ENCODE measurements at regions not wholly inside any gene's neighbourhood (a gene's known extent, or its start where the extent isn't known, plus 50 kb on each side); places are given as distances from the start of the nearest gene placed in this dataset.

DNA sequence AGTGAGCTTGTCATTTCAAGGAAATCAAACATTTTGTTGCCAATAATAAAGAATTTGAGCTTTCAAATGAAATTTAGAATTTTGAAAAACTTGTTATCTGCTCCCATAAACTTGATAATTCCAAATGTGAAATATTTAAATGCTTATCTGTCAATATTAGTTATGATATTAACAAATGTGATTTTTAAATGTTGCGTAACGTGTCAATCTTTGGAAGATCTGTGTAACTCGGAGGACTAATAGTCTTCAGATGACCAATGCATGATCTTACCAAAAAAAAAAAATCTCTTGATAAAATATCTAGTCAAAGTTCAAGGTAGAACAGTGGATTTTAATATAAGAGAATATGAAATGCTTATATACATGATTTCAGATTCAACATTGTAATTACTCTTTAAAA lies 274.5 kb upstream of the HSF2 start:
- DNase-seq (ENCODE audit: low read depth) = no peak

GRCh38 chr6:122126894-122127293 lies 272.6 kb upstream of the HSF2 start:
- DNase-seq (ENCODE audit: low read depth) = no peak

GRCh38 chr6:122128445-122128844 lies 271.0 kb upstream of the HSF2 start:
- no peak for DNase-seq (ENCODE audit: low read depth)

DNA sequence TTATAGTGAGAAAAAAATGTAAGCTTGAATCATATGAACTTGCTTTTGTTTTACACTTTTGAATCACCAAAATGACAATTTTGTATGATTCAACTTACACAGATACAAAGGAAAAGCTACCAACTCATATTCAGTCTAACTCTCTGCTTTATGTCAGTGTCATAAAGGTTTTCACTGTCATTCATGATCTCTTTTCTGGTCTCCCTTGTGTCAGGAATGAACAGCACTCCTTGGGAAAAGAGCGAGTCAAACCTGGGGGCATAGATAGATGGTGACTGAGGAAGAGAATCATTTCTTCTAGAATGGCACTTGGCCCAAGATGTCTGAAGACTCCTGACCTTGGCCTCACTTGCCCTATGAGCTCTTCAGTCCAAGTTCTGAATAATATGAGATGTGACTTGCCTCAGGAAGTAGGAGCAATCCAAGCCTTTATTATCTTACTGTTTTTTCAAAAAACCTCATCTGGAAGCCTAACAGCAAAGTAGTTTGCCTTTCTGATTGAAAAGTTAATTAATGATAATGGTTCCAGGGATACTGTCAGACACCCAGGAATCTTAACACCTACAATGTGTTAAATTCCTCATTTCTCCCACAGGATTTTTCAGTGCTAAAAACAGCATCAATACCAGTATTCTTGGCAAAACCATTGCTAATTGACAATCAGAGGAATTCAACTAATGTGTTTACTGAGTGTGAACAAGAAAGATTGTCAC lies 270.0 kb upstream of the HSF2 start:
- no peak for DNase-seq (ENCODE audit: low read depth)

DNA sequence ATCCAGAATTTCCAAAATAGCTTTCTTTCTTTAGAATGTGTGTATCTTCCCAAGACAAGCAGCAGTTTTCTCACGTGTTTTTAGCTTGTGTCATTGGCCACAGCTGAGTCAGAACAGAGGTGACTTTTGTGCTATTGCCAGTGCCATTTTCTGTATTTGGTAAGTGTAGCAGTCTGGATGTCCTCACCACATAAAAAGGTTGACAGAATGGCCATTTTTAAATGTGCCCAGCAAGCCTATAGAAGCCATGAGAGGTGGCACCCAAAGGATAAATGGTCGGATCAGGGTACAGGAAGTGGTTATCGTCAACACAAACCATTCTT lies 269.5 kb upstream of the HSF2 start:
- no peak for DNase-seq (ENCODE audit: low read depth)

DNA sequence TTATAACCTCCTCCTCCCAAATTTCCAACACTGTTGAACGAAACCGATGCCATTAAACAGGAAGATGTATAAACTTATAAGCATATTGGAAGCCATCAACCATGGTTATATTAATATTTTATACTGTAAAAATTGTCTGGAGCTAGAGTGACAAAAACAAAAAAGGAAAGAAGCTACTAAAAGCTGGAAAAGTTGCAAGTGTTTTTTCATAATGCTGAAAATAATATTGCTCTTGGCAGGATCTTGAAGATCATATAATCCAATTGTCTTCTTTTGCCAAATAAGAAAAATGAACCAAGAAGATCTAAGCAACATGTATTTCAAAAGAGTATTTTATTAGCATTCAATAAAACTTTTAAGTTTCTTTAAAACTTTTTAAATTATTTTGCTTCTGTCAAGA lies 268.9 kb upstream of the HSF2 start:
- no peak for DNase-seq (ENCODE audit: low read depth)

DNA sequence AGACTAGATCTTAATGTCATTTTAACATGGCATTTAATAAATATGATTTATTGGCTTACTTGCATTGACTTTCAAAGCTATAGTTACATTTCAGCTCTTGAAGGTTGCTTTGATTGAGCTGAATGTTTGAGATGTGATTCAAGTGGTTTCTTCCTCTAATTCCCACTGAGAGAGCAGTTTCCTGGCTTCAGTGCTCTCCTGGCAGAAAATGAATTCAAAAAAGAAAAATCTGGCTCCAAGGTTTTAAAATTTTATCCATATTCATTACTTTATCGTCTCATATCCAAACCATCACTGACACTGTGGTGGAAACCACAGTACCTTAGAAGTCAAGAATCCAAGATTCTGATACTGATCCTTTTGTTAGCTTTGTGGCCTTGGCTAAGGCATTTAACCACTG lies 263.1 kb upstream of the HSF2 start:
- DNase-seq (ENCODE audit: low read depth) = no peak

GRCh38 chr6:122140031-122140430 lies 259.4 kb upstream of the HSF2 start:
- no peak for DNase-seq (ENCODE audit: low read depth)

DNA sequence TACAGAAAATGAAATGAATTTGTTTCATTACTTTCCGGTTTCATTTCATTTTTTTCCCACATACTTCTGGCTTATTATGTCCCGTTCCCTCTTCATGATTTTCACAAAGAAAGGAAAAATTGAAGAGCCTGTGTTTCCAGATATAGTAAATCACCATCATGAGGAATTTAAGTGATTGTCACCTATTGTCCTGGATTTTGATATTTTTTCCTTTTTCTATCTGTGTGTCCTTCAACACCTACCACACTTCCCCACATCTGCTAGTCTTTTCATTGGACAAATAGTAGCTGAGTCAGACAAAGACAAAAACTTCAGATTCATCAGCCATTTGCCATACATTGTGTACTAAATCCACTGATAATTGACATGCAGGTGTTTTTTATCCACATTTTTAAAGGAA lies 258.2 kb upstream of the HSF2 start:
- no peak for DNase-seq (ENCODE audit: low read depth)

- DNase-seq (ENCODE audit: low read depth) = no peak
These were observed 255.4 kb upstream of the HSF2 start for GRCh38 chr6:122143813-122144601.

DNA sequence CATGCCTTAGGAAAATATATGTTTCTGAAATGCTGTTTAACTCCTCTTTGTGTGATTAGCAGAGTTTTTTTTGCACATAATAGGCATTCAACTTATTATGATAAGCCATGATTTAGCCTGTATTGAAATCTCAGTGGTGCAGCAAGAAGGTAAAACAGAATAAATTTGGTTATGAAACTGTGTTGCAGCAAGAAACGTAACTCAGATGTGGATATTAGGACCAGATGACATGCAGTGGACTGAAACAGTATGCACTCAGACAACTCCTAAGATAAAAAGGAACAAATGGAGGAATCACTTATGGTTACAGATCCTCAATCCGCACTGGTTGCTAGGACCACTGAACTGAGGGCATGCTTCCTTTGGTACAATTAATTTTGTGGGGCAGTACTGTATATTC lies 254.2 kb upstream of the HSF2 start:
- no peak for DNase-seq (ENCODE audit: low read depth)

GRCh38 chr6:122145741-122146240 lies 253.7 kb upstream of the HSF2 start:
- DNase-seq (ENCODE audit: low read depth) = no peak

DNA sequence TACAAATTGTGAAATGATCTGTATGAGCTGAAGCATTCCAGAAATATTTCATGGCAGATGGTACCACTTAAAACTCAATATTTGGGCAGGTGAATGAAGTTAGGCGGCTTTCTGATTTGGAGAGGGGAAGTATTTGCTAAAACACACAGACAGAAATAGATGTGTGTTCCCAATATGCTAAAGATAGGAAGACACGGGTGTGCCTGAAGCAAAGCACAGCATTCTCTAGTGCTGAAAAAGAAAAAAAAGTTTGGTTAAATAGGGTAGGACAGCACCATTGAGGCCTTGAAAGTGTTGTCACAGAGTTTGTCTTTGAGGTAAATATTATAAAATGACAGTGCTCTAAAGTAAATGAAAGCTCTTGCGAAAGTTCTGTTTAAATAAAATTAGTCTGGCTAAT lies 252.2 kb upstream of the HSF2 start:
- DNase-seq (ENCODE audit: low read depth) = no peak

DNA sequence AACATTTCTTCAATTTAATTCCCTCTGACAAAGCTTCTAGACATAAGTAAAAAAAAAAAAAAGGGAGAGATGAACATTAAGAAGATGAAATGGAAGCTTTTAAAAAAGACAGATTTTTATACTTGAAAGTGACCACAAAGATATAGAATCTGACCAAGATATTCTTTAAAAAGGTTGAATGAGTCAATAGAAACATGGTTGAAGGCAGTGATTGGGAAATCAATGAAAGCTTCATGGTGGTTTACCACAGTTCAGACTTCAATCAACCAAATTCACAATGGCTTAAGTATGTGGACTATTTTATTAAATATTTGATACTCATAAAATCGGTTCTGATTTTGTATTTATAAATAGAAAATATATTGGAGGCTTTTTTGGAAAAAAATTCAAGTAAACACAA lies 248.4 kb upstream of the HSF2 start:
- DNase-seq (ENCODE audit: low read depth) = no peak

DNA sequence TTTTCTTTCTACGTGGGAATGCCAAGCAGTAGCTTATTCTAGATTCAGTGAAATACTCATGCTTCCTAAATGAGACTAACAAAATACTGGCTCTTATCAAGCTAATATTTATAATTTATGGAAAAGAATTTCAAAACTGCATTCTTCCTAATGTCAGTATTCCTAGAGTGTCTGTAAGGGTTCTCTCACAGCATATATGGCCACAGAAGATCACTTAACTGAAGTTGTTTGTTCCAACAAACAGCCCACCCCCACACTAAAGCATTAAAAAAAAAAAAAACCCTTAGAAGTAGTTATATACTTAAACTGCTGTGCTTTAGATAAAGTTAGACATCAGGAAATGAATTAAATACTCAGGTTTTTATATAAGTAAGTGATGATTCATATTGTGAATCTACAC lies 247.7 kb upstream of the HSF2 start:
- DNase-seq (ENCODE audit: low read depth) = no peak

DNA sequence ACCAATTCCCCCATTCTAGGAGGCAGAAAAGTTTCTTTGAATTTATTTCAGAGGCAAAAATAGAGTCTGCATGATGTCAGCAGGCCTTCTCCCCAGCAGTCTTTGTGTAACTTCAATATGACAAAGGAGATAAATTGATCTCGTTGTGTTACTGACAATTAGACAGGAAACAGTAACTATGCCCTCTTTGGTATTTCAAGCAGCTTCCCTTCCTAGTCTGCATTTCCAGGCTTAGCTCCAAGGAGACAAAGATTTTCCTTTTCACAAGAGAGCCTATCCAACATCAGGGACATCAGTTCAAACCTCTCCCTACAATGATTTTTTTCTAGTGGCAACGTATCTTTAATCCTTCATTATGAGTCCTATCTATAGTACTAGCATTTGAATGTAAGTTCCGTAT lies 245.9 kb upstream of the HSF2 start:
- no peak for DNase-seq (ENCODE audit: low read depth)

- DNase-seq (ENCODE audit: low read depth) = no peak
These were observed 245.3 kb upstream of the HSF2 start for GRCh38 chr6:122154155-122154554.

GRCh38 chr6:122154912-122155575 lies 244.4 kb upstream of the HSF2 start:
- no peak for DNase-seq (ENCODE audit: low read depth)

DNA sequence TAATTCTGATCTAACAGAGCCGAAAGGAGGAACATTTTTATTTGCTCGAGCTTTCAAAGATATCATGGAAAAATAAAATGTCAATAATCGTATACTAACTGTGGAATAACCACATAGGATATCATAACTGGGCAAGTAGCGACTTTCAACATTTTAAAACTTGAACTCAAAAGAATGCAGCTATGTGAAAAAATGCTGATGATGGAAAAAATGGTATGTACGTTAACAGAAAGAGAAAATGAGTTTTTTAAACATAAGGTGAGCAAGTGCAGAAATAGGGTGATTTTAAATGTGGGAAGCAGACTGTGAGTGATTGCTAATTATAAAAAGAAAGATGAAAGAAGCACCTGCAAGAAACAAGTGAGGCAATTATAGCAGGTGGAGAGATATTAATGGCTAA lies 238.3 kb upstream of the HSF2 start:
- no peak for DNase-seq (ENCODE audit: low read depth)

- no peak for DNase-seq (ENCODE audit: low read depth)
These were observed 234.4 kb upstream of the HSF2 start for GRCh38 chr6:122165014-122165413.

GRCh38 chr6:122170274-122170673 lies 229.2 kb upstream of the HSF2 start:
- DNase-seq (ENCODE audit: low read depth) = no peak

DNA sequence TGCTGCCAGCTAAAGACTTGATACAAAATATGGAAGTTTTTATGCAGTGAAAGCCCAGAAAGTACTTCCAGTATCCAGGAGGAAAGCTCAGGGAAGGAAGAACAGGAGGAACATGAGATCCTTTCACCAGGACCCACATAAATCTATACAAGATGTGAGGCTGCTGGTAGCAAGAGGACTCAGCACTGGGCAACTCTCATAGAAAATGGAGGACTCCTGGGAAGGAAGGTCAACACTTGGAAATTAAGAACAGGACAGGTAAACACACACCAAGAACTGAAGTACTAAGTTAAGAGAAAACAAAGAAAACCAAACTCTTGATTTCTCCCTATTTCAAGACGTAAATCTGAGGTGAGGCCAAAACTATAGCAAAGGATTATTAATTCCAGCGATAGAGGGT lies 220.5 kb upstream of the HSF2 start:
- no peak for DNase-seq (ENCODE audit: low read depth)

- DNase-seq (ENCODE audit: low read depth) = no peak
These were observed 219.3 kb upstream of the HSF2 start for GRCh38 chr6:122180132-122180531.
